Natural killer cell (primary cell): ENCODE measurements at regions not wholly inside any gene's neighbourhood (a gene's known extent, or its start where the extent isn't known, plus 50 kb on each side); places are given as distances from the start of the nearest gene placed in this dataset.

Experiments used
- ATAC-seq, 3 donors: fragments of 150-1000 bp in 2 of 3; fragments of 200-7000 bp in 1 of 3; cut with Tn5 transposase; 1 replicate in 1 of 3; 2 replicates in 2 of 3; pipeline ENCODE4 v1.10.0; 2021; ENCODE audit warnings: mild to moderate bottlenecking in 2 of 3, moderate library complexity in 2 of 3
- DNase-seq, 2 donors: peaks; one replicate each; pipeline versions ENCODE4 v3.0.0 to v3.0.0-alpha.2; 2013 to 2021; ENCODE audit warnings: mixed read lengths in 1 of 2
- H3K27ac ChIP-seq: one replicate; pipeline ENCODE4 v1.5.1; 2013; ENCODE audit warnings: mild to moderate bottlenecking, low read length
- H3K27me3 ChIP-seq: one replicate; pipeline ENCODE4 v1.6.1; 2013; ENCODE audit warnings: low read length; ENCODE audit not compliant: control insufficient read depth, insufficient read depth
- H3K36me3 ChIP-seq: one replicate; pipeline ENCODE4 v1.6.1; 2013; ENCODE audit warnings: low read length; ENCODE audit not compliant: control insufficient read depth, insufficient read depth
- H3K4me1 ChIP-seq: one replicate; pipeline ENCODE4 v1.6.1; 2013; ENCODE audit warnings: low read length; ENCODE audit not compliant: control insufficient read depth, insufficient read depth
- H3K4me3 ChIP-seq: one replicate; pipeline ENCODE4 v1.5.1; 2013; ENCODE audit warnings: low read length
- H3K9me3 ChIP-seq: one replicate; pipeline ENCODE4 v1.6.1; 2013; ENCODE audit warnings: low read length; ENCODE audit not compliant: control insufficient read depth, insufficient read depth
- H3K27ac Mint-ChIP-seq, 2 donors: one replicate each; pipeline ENCODE4 v1.8.0; 2022; ENCODE audit warnings: mild to moderate bottlenecking in 2 of 2, mixed read lengths in 2 of 2, moderate library complexity in 1 of 2
- H3K27me3 Mint-ChIP-seq, 2 donors: one replicate each; pipeline ENCODE4 v1.8.0; 2022; ENCODE audit warnings: low read depth in 2 of 2, mixed read lengths in 2 of 2
- H3K36me3 Mint-ChIP-seq: one replicate; pipeline ENCODE4 v1.8.0; 2022; ENCODE audit warnings: mixed read lengths
- H3K4me1 Mint-ChIP-seq, 2 donors: one replicate each; pipeline ENCODE4 v1.8.0; 2022; ENCODE audit warnings: mixed read lengths in 2 of 2
- H3K4me3 Mint-ChIP-seq: one replicate; pipeline ENCODE4 v1.8.0; 2022; ENCODE audit warnings: mild to moderate bottlenecking, moderate library complexity, mixed read lengths
- H3K9me3 Mint-ChIP-seq, 2 donors: one replicate each; pipeline ENCODE4 v1.8.0; 2022; ENCODE audit warnings: mixed read lengths in 2 of 2
- CTCF ChIP-seq: fragments of 200-600 bp; IDR thresholded peaks from one replicate; pipeline ENCODE4 v1.8.0; 2022; ENCODE audit warnings: antibody characterized with exemption
- WGBS: methylation state at CpG from one replicate; pipeline ENCODE4 v1.1.7; 2013; ENCODE audit warnings: missing lambda C conversion rate; ENCODE audit not compliant: insufficient coverage; 5-methylcytosine and 5-hydroxymethylcytosine counted together
- intact Hi-C: fragments of 100-400 bp; cut with micrococcal nuclease; formaldehyde crosslinking; loops from one replicate; pipeline ENCODE4 v1.14.2; 2022

GRCh38 chr7:71017602-71018001 lies 114.3 kb upstream of the GALNT17 start:
- ATAC-seq (no peak), DNase-seq (no peak)
- Histone ChIP-seq H3K4me1 (no peaks in the 10 kb centered on the region), H3K9me3 (no peaks in the 10 kb centered on the region), H3K27ac (no peak overlapping the region), H3K4me3 (no peak overlapping the region), H3K36me3 (no peaks in the 10 kb centered on the region), H3K27me3 (no peaks in the 10 kb centered on the region)
- intact Hi-C loops: no loop called here
- H3K27ac Mint-ChIP-seq: no peak overlapping the region
- no peaks in the 10 kb centered on the region for H3K27me3 Mint-ChIP-seq
- H3K4me1 Mint-ChIP-seq: no peaks in the 10 kb centered on the region
- WGBS: 94% methylated on average over 17 of the region's 17 CpGs
- no peak overlapping the region for H3K4me3 Mint-ChIP-seq
- peaks cover 16 to 21% of the 10 kb centered on the region in 2 donors for H3K9me3 Mint-ChIP-seq
- H3K36me3 Mint-ChIP-seq: no peaks in the 10 kb centered on the region
- TF ChIP-seq CTCF: no peak

- H3K9me3 ChIP-seq: no peaks in the 10 kb centered on the region
- no peak for ATAC-seq
Measured at GRCh38 chr7:71019706-71020105, 112.2 kb upstream of the GALNT17 start.

GRCh38 chr7:71021131-71021530 lies 110.8 kb upstream of the GALNT17 start:
- Mint-ChIP-seq H3K4me1 (no peaks in the 10 kb centered on the region), H3K27ac (no peak overlapping the region), H3K4me3 (no peak overlapping the region), H3K9me3 (peaks cover 4 to 13% of the 10 kb centered on the region in 2 donors), H3K27me3 (no peaks in the 10 kb centered on the region), H3K36me3 (no peaks in the 10 kb centered on the region)
- no peak overlapping the region for H3K27ac ChIP-seq
- H3K27me3 ChIP-seq: no peaks in the 10 kb centered on the region
- 98% methylated on average over 4 of the region's 4 CpGs for WGBS
- H3K9me3 ChIP-seq: peaks cover 5% of the 10 kb centered on the region
- intact Hi-C loops: no loop called here
- TF ChIP-seq CTCF: no peak
- H3K36me3 ChIP-seq: no peaks in the 10 kb centered on the region
- no peaks in the 10 kb centered on the region for H3K4me1 ChIP-seq
- no peak for ATAC-seq
- H3K4me3 ChIP-seq: no peak overlapping the region
- DNase-seq: no peak

More at GRCh38 chr7:71019706-71020105, 112.2 kb upstream of the GALNT17 start:
- Histone ChIP-seq H3K27ac (no peak overlapping the region), H3K4me3 (no peak overlapping the region), H3K36me3 (no peaks in the 10 kb centered on the region), H3K27me3 (no peaks in the 10 kb centered on the region), H3K4me1 (no peaks in the 10 kb centered on the region)
- no peak for DNase-seq
- WGBS: 84% methylated on average over 6 of the region's 7 CpGs
- Mint-ChIP-seq H3K9me3 (peaks cover 10 to 18% of the 10 kb centered on the region in 2 donors), H3K36me3 (no peaks in the 10 kb centered on the region), H3K4me1 (no peaks in the 10 kb centered on the region), H3K27me3 (no peaks in the 10 kb centered on the region), H3K27ac (no peak overlapping the region), H3K4me3 (no peak overlapping the region)
- intact Hi-C loops: no loop called here
- no peak for TF ChIP-seq CTCF

GRCh38 chr7:71026680-71027079 lies 105.3 kb upstream of the GALNT17 start:
- intact Hi-C loops: no loop called here
- no peak for ATAC-seq
- Histone ChIP-seq H3K4me1 (no peaks in the 10 kb centered on the region), H3K36me3 (no peaks in the 10 kb centered on the region), H3K27ac (no peak overlapping the region), H3K27me3 (no peaks in the 10 kb centered on the region), H3K4me3 (no peak overlapping the region), H3K9me3 (peaks cover 11% of the 10 kb centered on the region)
- Mint-ChIP-seq H3K4me1 (no peaks in the 10 kb centered on the region), H3K4me3 (no peak overlapping the region), H3K27me3 (no peaks in the 10 kb centered on the region), H3K36me3 (no peaks in the 10 kb centered on the region), H3K9me3 (peaks cover 2 to 7% of the 10 kb centered on the region in 2 donors), H3K27ac (no peak overlapping the region)
- DNase-seq: no peak
- 66% methylated on average over 5 of the region's 5 CpGs for WGBS
- no peak for TF ChIP-seq CTCF
